HG03064 (cell line): ENCODE measurements at regions not wholly inside any gene's neighbourhood (a gene's known extent, or its start where the extent isn't known, plus 50 kb on each side); places are given as distances from the start of the nearest gene placed in this dataset.
"Not testable (repeated sequence)": the region's sequence is repeated elsewhere in the genome, so short reads cannot be mapped to it uniquely, and the experiment has no call there.

Experiments
- ATAC-seq: cut with Tn5 transposase; IDR thresholded peaks from one replicate; pipeline ENCODE4 v1.9.1; 2021; ENCODE audit warnings: low read depth; ENCODE audit not compliant: unreplicated experiment

DNA sequence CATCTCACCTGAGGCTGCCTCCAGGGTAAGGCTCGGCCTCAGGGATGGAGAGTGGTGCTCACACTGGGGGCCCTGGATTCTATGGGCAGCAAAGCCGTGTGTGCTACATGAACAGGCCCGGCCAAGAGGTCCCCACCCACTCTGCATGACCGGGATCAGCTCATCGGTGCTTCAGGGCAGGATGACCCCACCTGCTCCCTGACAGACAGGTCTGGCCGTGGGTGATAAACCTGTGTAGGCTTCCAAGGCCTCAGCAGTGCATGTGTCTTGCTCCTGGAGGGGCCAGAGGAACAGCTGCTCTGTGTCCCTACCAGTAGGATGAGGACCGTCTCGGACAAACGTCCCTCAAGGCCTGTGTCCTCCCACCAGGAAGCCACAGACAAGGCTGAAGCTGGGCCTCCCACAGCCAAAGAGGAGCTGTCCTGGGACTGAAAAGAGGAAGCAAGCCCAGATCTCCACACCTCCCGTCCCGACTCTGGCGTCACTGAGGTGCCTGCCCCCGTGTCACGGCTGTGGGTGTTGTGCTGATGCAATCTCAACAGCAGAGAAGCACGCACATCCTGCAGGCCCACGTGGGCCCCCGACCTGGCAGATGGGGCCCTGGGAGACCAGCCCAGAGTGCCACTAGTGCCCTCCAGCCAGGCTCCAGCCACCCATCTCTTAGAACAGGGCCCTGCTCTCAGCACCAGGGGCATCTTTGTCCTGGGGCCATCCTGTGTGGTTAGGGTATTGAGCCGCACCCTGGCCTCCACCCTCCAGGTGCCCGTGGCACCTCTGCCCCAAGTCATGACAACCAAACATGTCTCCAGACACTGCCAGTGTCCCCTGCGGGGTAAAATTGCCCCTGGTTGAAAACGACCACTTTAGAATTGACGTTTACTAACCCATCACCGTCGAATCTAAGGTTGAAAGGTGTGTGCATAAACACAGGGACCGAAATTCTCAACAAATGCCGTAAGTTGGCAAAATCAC, 5455.9 kb upstream of the TPTE start:
- not testable (repeated sequence) for ATAC-seq

DNA sequence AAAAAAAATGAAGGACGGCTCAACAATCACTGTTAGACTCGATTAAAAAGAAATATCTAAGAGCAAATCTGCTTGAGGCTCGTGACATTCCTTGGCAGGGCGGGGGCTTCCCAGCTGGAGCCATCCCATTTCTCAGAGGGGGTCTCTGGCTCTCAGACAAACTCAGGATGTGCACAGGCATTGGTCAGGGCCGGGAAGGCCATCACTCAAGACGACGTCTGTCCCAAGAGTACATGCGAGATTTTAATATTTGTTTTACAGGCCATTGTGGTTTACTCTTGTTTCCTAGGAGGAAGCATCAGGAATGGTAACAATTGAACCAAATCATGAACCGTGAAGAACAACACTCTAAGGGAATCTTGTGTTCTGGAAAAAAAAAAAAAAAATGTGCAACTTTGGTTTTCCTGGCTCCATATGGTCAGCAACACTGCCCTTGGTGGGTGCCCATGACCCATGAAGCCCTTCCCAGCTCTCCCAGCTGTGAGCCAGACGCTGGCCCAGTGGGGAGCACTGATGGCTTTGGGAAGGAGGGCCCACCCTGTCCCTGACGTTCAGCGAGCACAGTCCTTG, 5454.6 kb upstream of the TPTE start:
- not testable (repeated sequence) for ATAC-seq

DNA sequence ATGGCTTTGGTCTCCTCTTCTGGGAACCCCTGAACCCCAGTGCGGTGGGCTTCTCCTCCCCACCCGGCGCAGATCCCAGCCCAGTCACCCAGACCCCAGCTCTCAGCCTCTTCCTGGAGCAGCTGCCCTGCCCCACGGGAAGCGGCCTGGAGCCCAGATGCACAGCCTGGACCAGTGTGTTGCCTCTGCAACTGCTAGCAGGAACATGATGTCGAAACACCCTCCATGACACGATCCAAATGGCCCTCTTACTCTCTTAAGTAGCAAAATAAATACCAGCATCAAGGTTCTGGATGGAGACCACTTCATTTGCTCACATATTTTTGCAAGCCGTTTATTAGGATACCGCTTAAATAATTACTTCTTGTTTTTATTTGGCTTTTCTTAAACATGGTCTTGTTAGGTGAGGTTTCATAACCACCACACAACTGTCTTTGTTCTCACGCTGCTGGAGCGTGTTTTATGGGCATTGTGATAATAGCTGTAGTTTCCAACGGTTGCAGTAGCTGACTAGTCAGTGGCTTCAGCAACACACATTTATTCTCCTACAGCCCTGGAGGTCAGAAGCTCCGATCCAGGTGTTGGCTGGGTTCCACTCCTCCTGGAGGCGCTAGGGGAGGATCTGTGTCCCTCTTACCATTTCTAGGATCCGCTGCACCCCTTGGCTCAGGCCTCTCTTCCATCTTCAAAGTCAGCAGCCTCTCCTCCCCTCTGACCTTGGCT, 5453.9 kb upstream of the TPTE start:
- not testable (repeated sequence) for ATAC-seq

DNA sequence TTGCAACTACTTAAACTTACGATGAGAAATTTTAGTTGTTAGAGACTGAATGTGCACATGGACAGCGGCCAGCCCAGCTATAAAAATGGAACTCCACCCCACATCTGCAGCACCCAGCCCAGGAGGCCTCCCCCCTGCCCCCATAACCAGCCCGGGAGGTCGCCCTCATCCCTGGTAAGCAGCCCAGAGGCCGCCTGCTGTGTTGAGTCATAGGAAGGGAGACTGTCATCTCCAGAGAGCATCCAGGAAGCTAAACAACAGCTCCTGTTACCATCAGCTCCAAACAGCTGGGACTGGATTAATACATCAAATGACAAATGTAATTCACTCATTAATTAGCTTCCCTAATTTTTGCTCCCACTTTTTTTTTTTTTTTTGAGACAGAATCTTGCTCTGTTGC, 5452.7 kb upstream of the TPTE start:
- not testable (repeated sequence) for ATAC-seq

DNA sequence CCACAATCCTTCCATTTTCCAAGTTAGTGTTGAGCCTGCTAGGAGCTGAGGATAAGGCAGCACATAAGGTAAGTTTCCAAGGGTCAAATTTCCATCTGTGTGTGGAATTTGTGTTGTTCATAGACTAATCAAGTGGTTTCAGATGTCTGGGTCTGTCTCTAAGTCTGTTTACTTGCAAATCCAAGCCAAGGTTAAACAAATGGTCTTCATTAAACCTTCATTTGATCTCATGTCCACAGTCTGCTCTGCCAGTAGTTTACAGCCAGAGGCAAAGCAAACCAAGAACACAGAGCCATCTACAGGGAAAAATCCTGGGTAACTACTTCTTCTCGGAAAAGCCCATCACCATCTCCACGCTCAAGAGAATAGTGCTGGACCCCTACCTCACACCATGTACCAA, 5450.2 kb upstream of the TPTE start:
- ATAC-seq, result not testable (repeated sequence)

DNA sequence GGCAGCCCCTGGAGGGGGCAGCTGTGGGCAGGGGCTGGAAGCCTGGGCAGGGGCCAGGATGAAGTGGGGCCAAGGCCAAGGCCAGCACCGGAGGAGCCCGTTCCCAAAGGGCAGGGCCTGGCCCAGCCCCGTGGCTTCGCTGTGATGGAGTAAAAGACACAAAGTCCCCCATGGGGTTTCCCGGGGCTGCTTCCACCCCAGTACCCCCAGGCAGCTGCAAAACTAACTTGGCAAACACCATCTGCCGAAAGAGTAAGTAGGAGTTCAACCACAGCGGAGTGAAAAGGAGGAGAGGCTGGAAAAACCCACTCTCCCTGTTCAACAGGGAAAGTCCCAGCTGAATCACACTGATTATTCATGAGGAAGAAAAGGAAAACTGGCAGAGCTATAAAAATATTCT, 5444.5 kb upstream of the TPTE start:
- not testable (repeated sequence) for ATAC-seq

DNA sequence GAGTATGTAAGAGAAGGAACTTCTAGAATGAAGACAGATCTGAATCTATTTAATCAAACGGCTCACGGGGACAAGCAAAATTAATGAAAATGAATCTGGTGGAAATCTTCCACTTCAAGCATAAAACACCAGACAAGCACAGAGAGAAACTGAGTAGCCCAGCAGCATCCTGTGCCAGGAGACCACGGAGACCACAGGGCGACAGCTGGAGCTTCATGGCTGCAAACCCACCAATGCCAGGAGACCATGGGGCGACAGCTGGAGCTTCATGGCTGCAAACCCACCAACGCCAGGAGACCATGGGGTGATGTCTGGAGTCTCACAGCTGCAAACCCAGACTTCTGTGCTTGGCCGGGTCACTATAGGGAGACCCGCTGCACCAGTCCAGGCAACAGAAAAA, 5442.0 kb upstream of the TPTE start:
- not testable (repeated sequence) for ATAC-seq

DNA sequence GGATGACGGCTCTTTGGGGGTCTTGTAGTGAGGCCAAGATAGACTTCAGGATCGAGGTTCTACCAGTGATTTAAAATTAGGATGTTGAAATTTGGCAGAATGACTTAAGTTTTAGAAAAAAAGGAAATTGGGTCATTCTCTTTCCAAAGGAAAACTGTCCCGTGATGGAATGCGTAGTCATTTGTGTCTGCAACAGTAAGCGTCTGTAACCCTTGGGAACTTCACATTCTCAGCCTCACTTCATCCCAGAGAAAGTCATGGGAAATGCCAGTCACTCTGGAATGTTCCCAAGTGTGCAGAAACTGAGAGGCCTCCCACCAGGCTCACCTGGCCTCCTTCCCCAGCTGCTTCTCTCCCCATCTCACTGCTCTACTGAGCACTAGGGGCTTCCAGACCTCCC, 5441.4 kb upstream of the TPTE start:
- not testable (repeated sequence) for ATAC-seq

DNA sequence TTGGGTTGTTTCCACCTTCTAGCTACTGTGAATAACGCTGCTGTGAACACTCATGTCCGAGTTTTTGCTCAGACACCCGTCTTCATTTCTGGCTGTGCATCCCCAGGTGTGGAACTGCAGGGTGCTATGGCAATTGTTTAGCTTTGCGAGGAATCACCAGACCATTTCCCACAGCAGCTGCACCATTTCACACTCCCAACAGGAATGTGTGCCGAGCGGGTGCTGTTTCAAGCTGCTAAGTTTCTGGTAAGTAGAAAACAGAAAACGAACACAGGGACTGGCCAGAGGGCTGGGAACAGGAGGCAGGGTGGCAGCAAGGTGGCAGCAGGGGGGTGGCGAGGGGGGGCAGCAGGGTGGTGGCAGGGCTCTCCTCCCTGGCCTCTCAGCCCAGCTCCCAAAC, 5437.1 kb upstream of the TPTE start:
- ATAC-seq, result not testable (repeated sequence)

DNA sequence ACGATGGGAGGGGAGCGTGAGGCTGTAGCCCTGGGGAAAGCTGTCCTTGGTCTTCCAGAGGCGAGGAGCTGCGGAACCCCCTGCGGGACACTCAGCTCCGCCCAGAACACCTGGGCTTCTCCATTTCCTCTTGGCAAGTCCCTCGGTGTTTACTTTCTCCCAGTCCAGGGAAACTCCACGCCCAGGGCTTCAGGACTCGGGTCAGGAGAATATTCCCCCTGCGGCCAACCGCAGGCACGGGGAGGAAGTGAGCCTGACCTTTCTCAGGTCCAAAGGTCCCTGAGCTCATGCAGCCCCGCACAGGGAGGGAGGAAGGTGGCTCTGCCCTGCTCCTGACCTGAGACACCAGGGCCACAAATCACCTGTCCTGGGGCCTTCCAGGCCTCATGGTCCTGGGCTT, 5435.9 kb upstream of the TPTE start:
- not testable (repeated sequence) for ATAC-seq

DNA sequence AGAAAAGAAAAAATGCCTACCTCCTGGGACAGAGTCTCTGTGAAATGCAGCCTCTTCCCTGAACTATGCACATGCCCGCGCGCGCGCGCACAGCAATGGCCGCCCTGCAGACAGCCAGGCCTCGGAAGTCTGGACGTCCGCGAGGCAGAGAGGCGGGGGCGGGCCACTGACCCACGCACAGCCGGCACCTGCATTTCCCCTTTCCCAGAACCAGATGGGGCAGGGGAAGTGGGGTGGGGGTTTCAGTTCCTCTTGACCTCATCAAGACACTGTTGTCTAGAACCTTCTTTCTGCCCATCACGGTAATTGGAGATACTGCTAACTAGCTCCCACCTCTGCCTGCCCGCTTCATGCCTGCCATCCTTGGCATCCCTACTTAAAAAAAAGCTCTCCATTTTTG, 5435.0 kb upstream of the TPTE start:
- not testable (repeated sequence) for ATAC-seq

DNA sequence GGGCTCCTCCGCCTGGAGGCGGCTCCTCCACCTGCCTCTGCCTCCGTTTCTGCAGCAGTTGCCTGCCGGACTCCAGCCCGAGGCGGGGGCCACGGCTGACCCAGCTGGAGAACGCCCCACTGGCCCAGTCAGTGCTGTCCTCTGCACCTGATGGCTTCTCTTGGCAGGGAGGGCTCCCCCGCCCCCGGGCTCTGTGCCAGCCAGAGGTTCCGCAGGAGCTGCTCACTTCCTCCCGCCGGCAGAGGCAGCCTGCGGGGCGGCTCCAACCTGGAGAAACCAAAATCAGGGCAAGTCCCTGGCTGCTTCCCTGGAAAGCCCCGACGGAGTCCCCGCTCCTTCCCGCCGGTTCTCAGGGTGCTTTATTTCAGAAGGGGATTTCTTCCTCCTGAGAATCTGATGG, 5432.6 kb upstream of the TPTE start:
- not testable (repeated sequence) for ATAC-seq

DNA sequence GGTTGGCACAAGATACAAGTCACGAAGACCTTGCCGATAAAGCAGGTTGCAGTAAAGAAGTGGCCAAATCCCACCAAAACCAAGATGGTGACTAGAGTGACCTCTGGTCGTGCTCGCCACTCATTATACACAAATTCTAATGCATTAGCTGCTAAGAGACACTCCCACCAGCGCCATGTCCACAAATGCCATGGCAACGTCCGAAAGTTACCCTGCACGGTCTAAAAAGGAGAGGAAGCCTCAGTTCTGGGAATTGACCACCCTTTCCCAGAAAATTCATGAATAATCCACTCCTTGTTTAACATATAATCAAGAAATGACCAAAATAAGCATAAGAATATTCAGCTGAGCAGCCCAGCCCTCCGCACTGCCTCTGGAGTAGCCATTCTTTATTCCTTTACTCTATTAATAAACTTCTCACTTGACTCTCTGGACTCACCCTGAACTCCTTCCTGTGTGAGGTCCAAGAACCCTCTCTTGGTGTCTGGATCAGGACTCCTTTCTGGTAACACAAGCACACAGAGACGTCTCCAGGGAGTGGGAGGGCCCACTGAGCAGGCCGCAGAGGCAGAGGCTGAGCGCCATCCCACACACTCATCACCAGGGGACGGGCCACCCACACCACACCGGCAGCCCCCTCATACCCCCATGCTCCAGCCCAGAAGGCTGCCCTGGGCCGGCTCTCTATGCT, 5431.8 kb upstream of the TPTE start:
- ATAC-seq, result not testable (repeated sequence)

DNA sequence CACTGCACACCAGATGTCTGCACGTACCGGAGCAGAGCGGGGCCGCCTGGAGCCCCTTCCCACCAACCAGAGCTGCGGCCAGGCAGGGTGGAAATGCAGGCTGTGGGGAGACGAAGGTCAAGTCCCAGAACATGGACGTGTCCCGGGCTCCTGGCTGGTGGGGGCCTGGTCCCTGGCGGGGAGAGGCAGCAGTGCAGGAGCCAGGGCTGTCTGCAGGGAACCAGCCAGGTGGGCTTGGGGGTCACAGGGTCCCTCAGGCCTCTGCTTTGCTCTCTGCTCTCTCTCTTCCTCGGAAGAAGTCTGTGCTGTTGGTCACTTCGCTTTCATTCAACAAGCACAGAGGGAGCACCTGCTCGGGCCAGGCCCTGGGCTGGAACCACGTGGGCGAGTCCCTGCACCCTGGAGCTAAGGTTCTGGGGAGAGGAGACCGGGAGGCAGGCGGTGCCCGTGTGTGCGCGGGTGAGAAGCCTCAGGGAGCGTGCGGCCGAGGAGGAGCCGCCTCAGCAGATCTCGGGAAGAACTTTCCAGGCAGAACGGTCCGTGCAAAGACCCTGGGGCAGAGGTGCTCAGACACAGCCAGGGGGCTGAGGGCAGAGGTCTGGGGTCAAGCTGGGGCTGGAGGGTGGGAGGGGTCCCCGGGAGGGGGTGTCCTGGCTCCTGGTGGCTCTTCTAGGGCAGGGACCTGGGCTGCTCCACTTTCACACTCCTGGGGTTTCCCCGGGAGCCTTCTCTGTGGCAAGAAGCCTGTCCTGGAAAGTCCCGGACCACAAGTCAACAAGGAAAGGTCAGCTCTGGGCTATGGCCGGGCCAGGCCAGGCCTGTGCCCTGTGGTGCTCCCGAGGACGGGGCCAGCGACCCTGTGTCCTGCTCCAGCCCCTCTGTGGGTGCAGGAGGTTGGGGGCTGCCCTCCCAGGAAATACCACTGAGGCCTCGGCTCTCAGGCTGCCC, 5431.0 kb upstream of the TPTE start:
- ATAC-seq, result not testable (repeated sequence)

DNA sequence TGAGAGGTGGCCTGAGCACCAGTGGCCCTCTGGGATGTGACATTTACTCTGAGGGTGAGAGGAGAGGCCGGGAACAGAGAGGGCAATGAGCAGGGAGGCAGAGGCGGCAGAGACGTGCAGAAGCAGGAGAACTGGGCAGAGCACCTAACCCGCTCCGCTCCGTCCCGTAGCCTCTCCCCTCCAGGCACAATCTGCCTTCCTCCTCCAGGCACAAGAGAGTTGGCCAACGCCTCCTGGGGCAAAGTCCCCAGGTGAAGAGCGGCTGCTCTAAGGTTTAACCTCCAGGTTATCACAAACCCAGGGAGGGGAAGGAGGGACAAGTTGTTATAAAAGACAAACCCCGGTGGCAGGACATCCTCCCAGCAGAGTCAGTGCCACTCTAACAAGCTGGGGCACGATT, 5430.1 kb upstream of the TPTE start:
- not testable (repeated sequence) for ATAC-seq

DNA sequence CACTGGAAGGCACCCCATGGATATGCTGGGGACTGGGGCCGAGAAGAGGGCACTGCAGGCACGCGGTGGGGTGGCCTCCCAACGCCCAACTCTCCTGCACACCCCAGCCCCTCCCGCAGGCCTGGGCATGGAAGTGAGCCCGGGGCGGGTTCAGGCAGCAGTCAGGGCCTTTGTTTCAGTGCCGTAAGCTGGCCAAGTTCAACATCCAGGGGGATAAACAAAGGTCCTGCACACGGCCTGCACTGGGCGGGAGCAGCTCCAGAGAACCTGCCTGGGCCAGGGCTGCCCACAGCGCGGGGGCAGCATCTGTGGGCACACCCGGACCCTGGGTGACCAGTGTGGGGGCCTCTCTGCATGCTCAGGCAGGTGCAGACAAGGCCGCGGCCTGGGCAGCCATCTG, 5425.8 kb upstream of the TPTE start:
- ATAC-seq, result not testable (repeated sequence)

DNA sequence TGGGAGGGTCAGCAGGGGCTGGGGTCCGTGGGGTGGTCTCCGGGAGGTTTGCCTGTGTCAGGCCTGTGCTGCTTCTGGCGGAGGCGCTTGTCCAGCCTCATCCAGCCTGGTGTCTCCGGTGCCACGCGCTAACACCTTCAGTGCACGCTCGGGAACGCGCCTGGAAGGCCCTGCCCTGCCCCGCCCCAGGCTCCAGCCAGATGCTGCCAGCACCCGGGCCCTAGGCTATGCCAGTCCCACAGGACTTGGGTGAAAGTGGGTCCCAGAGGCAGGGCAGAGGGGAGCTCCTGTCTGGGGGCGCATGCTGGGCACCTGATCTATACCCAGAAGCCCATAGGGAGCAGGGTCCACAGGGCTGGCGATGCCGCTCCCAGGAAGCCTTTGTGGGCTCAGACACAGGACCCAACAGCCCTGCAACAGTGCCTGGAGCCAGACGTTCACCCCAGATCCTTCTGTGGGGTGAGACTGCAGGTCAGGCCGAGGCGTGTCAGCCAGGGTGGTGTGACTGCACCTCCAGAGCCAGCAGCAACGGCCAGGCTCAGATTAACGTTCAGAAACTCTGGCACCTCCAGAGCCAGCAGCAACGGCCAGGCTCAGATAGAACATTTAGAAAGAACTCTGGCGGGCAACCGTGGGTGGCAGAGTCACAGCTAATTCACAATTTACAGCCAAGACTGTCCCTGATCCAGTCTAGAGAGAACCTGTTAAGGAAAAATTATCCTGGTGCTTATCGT, 5423.2 kb upstream of the TPTE start:
- not testable (repeated sequence) for ATAC-seq

DNA sequence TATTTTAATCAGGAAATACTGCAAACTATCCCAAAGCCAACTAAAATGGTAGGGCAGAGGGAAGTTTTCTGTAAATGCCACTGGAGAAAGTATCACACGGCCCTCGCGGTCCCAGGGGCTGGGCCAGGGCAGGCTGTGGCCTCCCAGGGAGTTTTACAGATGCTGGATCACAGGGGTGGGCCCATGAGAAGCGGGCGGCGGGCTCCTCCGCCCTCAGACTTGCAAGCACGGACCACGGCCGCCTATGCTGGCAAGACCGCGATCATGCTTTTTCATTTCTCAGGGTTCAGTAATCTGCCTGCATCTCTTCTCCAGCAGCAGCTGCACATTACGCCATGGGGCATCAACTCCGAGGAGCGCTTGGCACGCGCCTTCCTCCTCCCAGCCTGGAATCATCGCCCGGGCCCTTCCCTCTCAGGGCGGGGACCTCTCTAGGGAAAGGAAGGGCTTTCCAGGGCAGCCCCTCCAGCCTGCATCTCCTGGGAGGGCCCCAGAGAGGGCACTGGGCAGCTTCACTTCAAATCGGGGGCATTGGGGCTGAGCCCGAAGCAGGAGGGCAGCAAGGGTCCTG, 5420.7 kb upstream of the TPTE start:
- ATAC-seq, result not testable (repeated sequence)
